ENCODE measurements at regions not wholly inside any gene's neighbourhood (a gene's known extent, or its start where the extent isn't known, plus 50 kb on each side); places are given as distances from the start of the nearest gene placed in this dataset.
"Not testable (repeated sequence)": the region's sequence is repeated elsewhere in the genome, so short reads cannot be mapped to it uniquely, and the experiment has no call there.

GRCh38 chr16:21517263-21517662, 82.1 kb upstream of the METTL9 start:
- DNase-seq = not testable (repeated sequence)

- DNase-seq = peak; percentile 52
These were observed 79.8 kb upstream of the METTL9 start for GRCh38 chr16:21519361-21520133.

GRCh38 chr16:21520134-21521047, 79.0 kb upstream of the METTL9 start:
- DNase-seq = peak; percentile 97

GRCh38 chr16:21521048-21521389, 78.4 kb upstream of the METTL9 start:
- DNase-seq = not testable (repeated sequence)

- DNase-seq = not testable (repeated sequence)
These were observed 77.8 kb upstream of the METTL9 start for GRCh38 chr16:21521390-21522143.

- DNase-seq = not testable (repeated sequence)
These were observed 76.5 kb upstream of the METTL9 start for GRCh38 chr16:21522846-21523245.

- DNase-seq = no peak
These were observed 75.8 kb upstream of the METTL9 start for GRCh38 chr16:21523411-21524067.

GRCh38 chr16:21524068-21524751, 75.2 kb upstream of the METTL9 start:
- no peak for DNase-seq

GRCh38 chr16:21524752-21525028, 74.7 kb upstream of the METTL9 start:
- not testable (repeated sequence) for DNase-seq

GRCh38 chr16:21525029-21525895, 74.1 kb upstream of the METTL9 start:
- DNase-seq = not testable (repeated sequence)

GRCh38 chr16:21525956-21526922, 73.1 kb upstream of the METTL9 start:
- not testable (repeated sequence) for DNase-seq

GRCh38 chr16:21526923-21527807, 72.2 kb upstream of the METTL9 start:
- DNase-seq = no peak

- DNase-seq = not testable (repeated sequence)
These were observed 70.2 kb upstream of the METTL9 start for GRCh38 chr16:21529060-21529658.

- not testable (repeated sequence) for DNase-seq
These were observed 68.5 kb upstream of the METTL9 start for GRCh38 chr16:21530729-21531383.

GRCh38 chr16:21532996-21533395, 66.4 kb upstream of the METTL9 start:
- DNase-seq = not testable (repeated sequence)

- DNase-seq = not testable (repeated sequence)
These were observed 65.9 kb upstream of the METTL9 start for GRCh38 chr16:21533474-21533873.

GRCh38 chr16:21534561-21534960, 64.8 kb upstream of the METTL9 start:
- peak; percentile 40 for DNase-seq

- DNase-seq = not testable (repeated sequence)
These were observed 64.2 kb upstream of the METTL9 start for GRCh38 chr16:21535201-21535600.

All from CD4-positive, alpha-beta T cell treated with Interleukin-17A for 1 hour (primary cell).